C4-2B (cell line): ENCODE measurements at regions not wholly inside any gene's neighbourhood (a gene's known extent, or its start where the extent isn't known, plus 50 kb on each side); places are given as distances from the start of the nearest gene placed in this dataset.

Experiments
- ZFX ChIP-seq: fragments of 450-650 bp; IDR thresholded peaks from 2 replicates; pipeline ENCODE4 v1.6.1; 2017
- TF ChIP-seq, protein P1 (sequence below): fragments of 450-650 bp; conservative IDR thresholded peaks from 2 replicates; pipeline ENCODE4 v1.5.1; 2017; ENCODE audit warnings: mild to moderate bottlenecking

DNA sequence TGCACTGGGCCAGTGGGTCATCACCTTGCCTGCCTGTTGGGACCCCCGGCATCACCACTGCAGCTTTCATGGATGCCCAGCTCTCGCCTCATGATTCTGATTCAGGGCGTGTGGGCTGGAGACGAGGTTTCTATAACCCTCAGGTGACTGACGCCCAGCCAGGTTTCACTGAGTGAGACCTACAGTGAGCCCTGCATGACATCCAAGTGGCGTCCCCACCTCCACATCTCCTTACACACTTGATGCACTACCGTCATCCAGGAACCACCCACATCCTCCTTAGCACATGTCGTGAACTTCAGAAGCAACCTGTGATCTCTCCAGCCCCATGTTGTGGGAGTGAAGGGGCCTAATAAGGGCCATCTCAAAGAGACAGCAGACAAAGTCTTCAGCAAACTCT, 257.5 kb downstream of the CTTN start:
- TF ChIP-seq, protein P1, sequence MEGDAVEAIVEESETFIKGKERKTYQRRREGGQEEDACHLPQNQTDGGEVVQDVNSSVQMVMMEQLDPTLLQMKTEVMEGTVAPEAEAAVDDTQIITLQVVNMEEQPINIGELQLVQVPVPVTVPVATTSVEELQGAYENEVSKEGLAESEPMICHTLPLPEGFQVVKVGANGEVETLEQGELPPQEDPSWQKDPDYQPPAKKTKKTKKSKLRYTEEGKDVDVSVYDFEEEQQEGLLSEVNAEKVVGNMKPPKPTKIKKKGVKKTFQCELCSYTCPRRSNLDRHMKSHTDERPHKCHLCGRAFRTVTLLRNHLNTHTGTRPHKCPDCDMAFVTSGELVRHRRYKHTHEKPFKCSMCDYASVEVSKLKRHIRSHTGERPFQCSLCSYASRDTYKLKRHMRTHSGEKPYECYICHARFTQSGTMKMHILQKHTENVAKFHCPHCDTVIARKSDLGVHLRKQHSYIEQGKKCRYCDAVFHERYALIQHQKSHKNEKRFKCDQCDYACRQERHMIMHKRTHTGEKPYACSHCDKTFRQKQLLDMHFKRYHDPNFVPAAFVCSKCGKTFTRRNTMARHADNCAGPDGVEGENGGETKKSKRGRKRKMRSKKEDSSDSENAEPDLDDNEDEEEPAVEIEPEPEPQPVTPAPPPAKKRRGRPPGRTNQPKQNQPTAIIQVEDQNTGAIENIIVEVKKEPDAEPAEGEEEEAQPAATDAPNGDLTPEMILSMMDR = no peak
- no peak for TF ChIP-seq ZFX
